Ascending aorta (tissue), 2 donors: ENCODE measurements at regions not wholly inside any gene's neighbourhood (a gene's known extent, or its start where the extent isn't known, plus 50 kb on each side); places are given as distances from the start of the nearest gene placed in this dataset.

Experiments used
- DNase-seq, 2 donors: peaks; one replicate each; pipeline ENCODE4 v3.0.0-alpha.2; 2019; ENCODE audit warnings: low spot score in 2 of 2
- H3K27ac ChIP-seq, 2 donors: fragments of 200-600 bp; sonication (generic); one replicate each; pipeline ENCODE4 v1.5.1; 2016 to 2017; ENCODE audit warnings: mild to moderate bottlenecking in 1 of 2
- H3K27me3 ChIP-seq: fragments of 200-600 bp; sonication (generic); one replicate; pipeline ENCODE4 v1.5.1; 2017
- H3K36me3 ChIP-seq, 2 donors: fragments of 200-600 bp; sonication (generic); one replicate each; pipeline ENCODE4 v1.5.1; 2016
- H3K4me1 ChIP-seq, 2 donors: fragments of 200-600 bp; sonication (generic); one replicate each; pipeline ENCODE4 v1.5.1; 2016 to 2017; ENCODE audit warnings: mild to moderate bottlenecking in 1 of 2
- H3K4me3 ChIP-seq, 2 donors: fragments of 200-600 bp; sonication (generic); one replicate each; pipeline ENCODE4 v1.5.1; 2016 to 2017; ENCODE audit warnings: mild to moderate bottlenecking in 1 of 2
- H3K9me3 ChIP-seq, 2 donors: fragments of 200-600 bp; sonication (generic); one replicate each; pipeline ENCODE4 v1.5.1; 2016
- CTCF ChIP-seq, 3 experiments: fragments of 200-600 bp in 2 of 3; fragments of 450-650 bp in 1 of 3; sonication (generic) in 2 of 3; IDR thresholded peaks; one replicate each; pipeline ENCODE4 v1.5.1; 2016 to 2019; ENCODE audit warnings: antibody characterized with exemption in 3 of 3, mild to moderate bottlenecking in 1 of 3, moderate library complexity in 1 of 3
- intact Hi-C: fragments of 100-400 bp; cut with DNase I; formaldehyde crosslinking; loops from one replicate; pipeline ENCODE4 v1.15.1; 2023

GRCh38 chr1:193581341-193581740 lies 394.9 kb upstream of the B3GALT2 start:
- DNase-seq, result no peak
- TF ChIP-seq CTCF (IDR thresholded peaks at IDR 0.05), result no peak
- Histone ChIP-seq H3K36me3 (no peaks in the 10 kb centered on the region), H3K4me3 (no peak overlapping the region), H3K27me3 (no peaks in the 10 kb centered on the region), H3K9me3 (no peaks in the 10 kb centered on the region), H3K27ac (no peak overlapping the region), H3K4me1 (no peaks in the 10 kb centered on the region)
- intact Hi-C loops, result no loop called here

GRCh38 chr1:193580419-193580818 lies 394.0 kb upstream of the B3GALT2 start:
- DNase-seq, result no peak
- H3K27ac ChIP-seq, result no peak overlapping the region
- no peaks in the 10 kb centered on the region for H3K27me3 ChIP-seq
- intact Hi-C loops, result no loop called here
- no peak for TF ChIP-seq CTCF (IDR thresholded peaks at IDR 0.05)
- no peaks in the 10 kb centered on the region for H3K36me3 ChIP-seq
- no peaks in the 10 kb centered on the region for H3K4me1 ChIP-seq
- no peaks in the 10 kb centered on the region for H3K9me3 ChIP-seq
- no peak overlapping the region for H3K4me3 ChIP-seq

- no peaks in the 10 kb centered on the region for H3K36me3 ChIP-seq
- no peak for TF ChIP-seq CTCF (IDR thresholded peaks at IDR 0.05)
- H3K4me1 ChIP-seq, result no peaks in the 10 kb centered on the region
- no peak overlapping the region for H3K4me3 ChIP-seq
- no peaks in the 10 kb centered on the region for H3K9me3 ChIP-seq
- no peak for DNase-seq
- intact Hi-C loops, result no loop called here
- H3K27me3 ChIP-seq, result no peaks in the 10 kb centered on the region
- H3K27ac ChIP-seq, result no peak overlapping the region
Measured at GRCh38 chr1:193579323-193579722, 392.9 kb upstream of the B3GALT2 start.

- Histone ChIP-seq H3K27me3 (no peaks in the 10 kb centered on the region), H3K4me3 (no peak overlapping the region), H3K36me3 (no peaks in the 10 kb centered on the region), H3K27ac (no peak overlapping the region), H3K9me3 (no peaks in the 10 kb centered on the region), H3K4me1 (no peaks in the 10 kb centered on the region)
- no peak for DNase-seq
- intact Hi-C loops, result no loop called here
- no peak for TF ChIP-seq CTCF (IDR thresholded peaks at IDR 0.05)
Measured at GRCh38 chr1:193574913-193575312, 388.5 kb upstream of the B3GALT2 start.

- no peak overlapping the region for H3K27ac ChIP-seq
- no peak for TF ChIP-seq CTCF (IDR thresholded peaks at IDR 0.05)
- H3K9me3 ChIP-seq, result no peaks in the 10 kb centered on the region
Measured at GRCh38 chr1:193569983-193570269, 383.5 kb upstream of the B3GALT2 start.

More at GRCh38 chr1:193569983-193570269, 383.5 kb upstream of the B3GALT2 start:
- no peaks in the 10 kb centered on the region for H3K4me1 ChIP-seq
- DNase-seq, result no peak
- H3K36me3 ChIP-seq, result no peaks in the 10 kb centered on the region
- intact Hi-C loops, result no loop called here
- no peak overlapping the region for H3K4me3 ChIP-seq
- H3K27me3 ChIP-seq, result no peaks in the 10 kb centered on the region
